Right lung (tissue), 2 donors: ENCODE measurements at regions not wholly inside any gene's neighbourhood (a gene's known extent, or its start where the extent isn't known, plus 50 kb on each side); places are given as distances from the start of the nearest gene placed in this dataset.

Experiments used
- DNase-seq, 2 donors: peaks; one replicate each; pipeline ENCODE4 v3.0.0-alpha.2; 2013

DNA sequence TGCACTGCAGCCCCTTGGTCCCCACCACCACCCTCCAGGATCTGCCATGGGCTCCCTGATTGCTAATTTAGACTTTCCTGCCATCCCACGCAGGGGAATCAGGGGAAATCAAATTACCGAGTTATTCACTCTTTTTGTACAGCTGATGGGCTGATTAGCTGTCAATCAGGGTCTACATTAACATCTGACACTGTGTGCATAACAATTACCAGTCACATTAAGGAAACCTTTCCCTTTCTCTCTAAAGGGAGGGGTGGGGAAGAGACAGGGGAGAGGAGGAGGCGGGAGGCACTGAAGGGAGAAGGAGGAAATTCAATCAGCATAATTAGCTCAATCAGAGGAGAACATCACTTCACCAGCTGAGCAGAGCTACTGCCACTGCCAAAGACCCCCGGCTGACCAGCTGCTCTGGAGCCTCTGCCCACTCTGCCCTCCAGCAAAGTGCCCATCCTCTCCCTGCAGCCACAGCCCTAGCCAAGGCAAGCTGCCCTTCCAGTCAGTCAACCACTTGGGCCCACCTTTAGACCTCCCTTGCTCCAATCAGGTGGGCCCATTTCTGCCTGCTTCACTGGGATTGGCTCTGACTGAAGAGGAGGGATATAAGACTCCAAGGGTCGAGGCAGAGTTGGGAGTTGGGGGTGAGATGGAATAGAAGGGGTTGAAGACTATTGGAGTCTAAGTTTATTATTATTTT is 199.3 kb upstream of the ZC3H12A start:
- DNase-seq = no peak

DNA sequence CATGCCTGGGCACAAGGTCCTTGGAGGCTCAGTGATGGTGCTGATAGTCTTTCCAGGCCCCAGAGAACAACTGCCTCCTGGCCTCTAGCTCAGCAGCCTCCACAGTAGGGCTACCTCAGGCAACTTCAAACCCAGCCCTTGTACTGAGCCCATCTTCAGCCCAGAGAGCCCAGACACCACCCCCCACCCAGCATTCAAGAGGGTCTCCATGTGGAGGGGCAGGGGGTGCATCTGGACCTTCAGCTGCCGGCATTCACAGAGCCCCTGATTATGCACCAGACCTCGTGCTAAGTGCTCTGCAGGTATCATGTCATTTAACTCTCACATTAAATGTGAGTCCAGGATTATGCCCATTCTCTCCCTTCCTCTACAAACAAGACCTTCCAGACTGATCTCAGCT is 197.0 kb upstream of the ZC3H12A start:
- no peak for DNase-seq

DNA sequence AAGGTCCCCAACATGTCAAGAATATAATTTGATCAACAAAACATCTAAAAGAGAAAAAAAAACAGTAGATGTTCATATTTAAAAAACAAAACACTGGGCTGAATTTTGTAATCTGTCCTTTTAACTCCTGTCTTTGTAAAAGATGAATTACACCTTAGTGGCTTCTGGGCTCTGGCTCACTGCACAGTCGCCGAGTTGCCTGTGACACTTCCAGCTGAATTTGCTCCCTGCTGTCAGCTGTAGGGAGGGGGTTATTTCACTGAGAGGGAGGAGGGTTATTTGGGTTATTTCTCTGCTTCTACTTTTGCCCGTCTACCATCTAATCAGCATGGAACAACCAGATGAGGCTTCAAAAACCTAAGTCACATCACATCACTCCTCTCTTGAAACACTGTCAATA is 193.0 kb upstream of the ZC3H12A start:
- DNase-seq = no peak

DNA sequence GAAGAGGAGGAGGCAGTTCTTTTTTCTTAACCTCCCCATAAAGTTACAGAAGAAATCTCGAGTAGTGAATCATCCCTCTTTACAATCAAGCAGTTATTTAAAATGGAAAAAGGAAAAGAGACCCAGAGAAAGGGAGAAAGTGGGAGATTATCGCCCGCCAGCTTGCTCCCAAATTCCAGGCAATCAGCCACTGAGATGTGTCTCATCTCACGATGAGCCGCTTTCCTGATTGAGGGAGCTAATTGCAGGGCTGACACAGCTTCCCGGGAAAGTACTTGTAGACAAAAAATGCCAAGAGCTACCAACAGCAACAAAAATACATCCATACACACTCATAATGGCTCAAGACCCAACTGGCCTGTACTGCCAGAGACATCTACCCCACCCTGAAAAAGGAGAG is 191.6 kb upstream of the ZC3H12A start:
- no peak for DNase-seq

DNA sequence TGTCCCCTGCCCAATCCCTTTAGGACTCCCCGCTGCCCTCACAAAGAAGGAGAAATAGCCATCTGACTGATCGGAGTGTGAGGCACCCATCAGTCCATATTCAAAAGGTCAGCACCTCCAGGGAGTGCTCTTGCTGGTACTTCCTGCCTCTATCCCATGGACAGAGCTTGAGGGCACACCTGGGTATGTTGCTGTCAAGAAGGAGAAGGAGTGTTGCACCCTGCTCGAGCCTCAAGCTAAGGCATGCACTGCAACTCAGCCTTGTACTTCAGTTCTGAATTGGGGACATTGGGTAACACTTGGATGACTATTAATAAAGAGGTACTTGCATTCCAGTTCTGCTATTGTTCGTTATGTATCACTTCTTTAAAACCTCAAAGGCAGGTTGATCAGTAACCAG is 190.3 kb upstream of the ZC3H12A start:
- no peak for DNase-seq

DNA sequence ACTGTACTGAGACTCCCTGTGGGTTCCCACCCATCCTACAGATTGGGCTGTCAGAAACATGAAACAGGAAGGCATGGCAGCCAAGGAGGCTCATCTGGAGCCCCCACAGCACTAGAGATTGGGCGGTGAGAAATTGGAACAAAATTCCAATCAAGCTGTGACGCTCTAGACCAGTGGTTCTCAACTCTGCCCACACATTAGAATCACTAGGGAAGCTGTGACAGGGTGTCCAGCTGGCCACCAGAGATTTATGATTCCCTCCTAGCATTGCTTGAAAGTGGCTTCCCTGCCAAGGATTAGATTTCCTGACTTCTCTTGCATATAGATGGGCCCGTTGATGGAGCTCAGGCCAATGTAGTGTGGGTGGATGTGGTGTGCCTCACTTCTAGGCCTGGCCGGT is 187.5 kb upstream of the ZC3H12A start:
- no peak for DNase-seq

DNA sequence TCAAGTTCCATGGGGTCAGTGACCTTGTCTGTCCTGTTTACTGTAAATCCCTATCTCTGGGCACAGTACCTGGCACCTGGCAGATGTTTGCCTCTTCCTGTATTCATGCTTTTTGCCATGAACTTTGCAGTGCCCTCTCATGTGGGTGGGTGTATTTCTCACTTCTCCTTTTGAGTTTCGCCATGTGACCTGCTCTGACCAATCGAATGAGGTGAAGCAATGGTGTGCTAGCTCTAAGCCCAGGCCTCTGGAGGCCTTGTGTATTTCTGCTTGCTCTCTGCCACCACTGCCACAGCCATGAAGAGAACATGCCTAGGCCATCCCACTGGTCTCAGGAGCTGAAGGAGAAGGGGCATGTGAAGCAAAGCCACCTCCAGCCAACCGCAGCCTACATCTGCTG is 185.5 kb upstream of the ZC3H12A start:
- DNase-seq = no peak

DNA sequence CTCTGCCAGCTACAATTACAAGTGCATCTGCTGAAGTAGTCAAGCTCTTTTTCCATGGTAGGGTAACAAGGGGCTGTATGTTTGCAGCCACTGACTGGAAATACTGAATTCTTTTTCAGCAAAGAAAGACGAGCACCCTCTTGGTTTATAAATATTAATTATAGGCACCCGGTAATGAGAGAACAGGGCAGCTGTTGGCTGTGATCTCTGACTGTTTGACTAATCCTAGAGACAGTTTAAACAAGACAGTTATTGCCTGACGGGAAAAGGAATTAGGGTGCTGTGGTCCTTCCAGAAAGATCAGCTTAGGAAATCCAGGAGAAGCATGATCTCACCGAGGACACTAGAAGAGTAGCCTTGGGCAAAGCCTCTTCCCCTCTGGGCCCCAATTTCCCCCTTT is 183.7 kb upstream of the ZC3H12A start:
- no peak for DNase-seq

DNA sequence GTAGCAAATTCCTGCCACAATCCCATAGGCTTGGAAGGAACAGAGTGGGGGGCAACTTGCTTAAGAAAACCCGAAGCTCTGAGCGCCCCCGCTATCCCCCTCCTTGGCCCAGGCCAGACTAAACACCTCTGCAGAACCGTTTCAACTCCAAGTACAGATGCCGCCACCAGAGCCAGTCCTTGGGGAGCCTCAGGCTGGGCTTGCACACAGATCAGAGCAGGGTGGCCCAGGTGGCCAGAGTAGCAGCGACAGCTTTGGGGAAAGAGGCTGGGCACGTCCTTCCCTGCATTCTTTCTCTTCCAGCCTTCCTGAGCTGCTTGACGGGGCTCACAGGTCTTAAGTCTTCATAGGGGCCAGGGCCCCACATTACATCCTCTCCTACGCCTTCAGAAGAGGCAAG is 181.6 kb upstream of the ZC3H12A start:
- DNase-seq = no peak

DNA sequence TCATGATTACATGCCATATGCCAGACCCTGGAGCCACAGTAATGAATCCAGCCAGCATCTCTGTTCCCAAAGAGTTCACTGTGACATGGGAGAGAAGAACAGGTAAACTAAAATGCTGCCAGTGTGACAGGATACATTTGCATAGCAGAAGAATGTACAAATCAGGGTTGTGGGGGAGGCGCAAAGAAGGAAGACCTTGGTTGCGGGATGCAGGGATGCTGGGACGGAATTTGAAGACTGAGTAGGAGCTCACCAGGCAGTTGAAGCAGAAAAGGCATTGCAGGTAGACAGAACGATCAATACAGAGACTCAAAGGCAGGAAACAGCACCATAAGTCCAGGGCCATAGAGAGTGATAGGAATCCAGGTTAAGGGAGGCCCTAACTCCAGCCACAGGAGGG is 180.3 kb upstream of the ZC3H12A start:
- DNase-seq = no peak

DNA sequence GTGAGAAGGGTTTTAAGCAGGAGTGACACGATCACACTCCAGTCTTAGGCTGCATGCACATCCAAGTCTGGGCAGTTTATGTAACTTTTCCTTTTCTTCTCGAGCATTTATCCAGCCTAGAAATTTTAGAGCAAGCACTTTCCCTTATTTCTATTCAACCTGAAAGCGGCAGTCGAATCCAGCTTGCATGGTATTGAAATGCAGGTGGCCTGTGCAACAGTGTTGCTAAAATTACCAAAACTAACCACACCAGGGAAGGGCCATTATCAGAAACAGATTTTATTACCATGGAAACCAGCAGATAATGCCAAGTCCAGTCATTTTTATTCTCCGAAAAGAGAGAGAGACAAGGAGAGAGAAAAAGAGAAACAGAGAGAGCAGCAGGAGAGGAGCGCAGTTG is 179.9 kb upstream of the ZC3H12A start:
- no peak for DNase-seq

DNA sequence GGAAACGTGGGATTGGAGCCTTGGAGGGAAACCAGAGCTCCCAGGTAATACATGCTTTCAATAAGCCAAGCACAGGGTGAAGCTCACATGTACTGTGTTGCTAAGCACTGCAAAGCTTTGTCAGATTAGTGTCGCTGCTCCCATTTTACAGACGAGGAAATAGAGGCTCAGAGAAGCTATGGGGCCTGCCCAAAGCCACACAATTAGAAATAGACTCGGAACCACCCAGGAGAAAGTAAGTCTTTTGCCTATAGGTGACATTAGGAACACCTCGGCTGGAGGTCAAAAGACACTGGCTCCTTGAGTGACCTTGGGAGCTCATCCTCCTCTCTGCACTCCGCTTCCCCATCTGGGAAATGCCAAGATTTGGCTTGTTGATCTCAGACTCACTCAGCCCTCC is 175.6 kb upstream of the ZC3H12A start:
- no peak for DNase-seq

DNA sequence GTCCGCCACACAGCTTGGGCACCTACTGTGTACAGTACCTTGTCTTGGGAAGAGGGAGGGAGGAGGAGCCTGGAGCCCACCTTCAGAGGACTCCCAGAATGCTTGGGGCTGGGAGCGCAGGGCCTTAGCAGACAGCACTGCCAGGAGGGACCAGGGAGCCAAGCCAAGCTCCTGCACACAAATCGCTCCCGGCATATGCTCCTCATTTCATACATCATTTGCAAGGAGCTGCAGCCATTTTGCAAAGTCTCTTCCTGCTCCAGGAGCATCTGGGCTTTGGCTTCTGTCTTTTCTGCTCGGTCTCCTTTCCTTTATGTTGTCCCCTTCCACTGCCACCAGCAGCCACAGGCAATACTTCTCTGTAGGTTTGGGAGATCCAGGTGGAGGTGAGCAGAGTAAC is 175.2 kb upstream of the ZC3H12A start:
- DNase-seq = no peak

DNA sequence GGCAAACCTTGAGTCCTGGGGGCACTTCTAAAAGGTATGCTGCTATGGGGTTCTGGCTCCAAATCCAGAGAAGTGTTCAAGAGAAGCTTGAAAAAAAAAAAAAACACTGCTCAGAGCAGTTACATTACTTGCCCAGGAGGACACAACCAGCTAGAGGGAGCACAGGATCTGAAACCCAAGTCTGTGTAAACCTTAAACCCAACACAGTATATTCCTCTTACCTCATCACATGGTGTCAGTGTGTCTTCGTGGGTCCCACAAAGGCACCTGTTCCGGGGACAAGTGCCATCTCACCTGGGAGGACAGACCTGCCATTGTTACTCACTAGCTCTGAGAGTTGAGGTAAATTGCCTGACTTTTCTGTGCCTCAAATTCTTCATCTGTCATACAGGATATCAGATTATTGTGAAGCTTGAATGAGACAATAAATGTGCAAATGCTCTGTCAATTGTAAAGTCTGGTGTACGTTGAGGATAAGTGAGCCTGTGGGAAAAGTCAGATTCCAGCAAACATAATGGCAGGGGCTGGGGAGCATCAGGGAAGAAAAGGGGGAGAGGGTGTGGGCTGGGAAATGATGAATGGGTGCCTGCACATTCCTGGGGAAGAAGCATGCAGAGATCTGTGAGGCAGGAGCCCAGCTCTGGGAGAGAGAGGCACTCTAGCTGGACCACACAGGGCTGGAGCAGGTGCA is 170.4 kb upstream of the ZC3H12A start:
- no peak for DNase-seq

DNA sequence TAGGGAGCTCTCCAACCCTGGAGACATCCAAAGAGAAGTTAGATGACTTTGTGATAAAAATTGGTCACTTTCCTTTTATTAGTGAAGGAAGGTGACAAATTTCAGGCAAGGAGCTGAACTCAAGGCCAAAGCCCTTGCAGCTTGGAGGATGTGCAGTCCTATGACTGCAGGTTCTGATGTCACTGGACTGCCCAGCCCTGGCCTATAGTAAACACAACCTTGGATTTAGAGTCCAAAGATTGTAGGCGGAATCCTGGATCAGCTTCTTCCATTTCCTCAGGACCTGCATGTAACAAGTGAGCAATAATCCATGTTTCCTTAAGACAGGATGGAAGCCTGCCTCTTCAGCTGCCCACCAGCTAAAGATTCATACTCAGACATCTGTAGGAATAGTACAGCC is 169.3 kb upstream of the ZC3H12A start:
- no peak for DNase-seq

DNA sequence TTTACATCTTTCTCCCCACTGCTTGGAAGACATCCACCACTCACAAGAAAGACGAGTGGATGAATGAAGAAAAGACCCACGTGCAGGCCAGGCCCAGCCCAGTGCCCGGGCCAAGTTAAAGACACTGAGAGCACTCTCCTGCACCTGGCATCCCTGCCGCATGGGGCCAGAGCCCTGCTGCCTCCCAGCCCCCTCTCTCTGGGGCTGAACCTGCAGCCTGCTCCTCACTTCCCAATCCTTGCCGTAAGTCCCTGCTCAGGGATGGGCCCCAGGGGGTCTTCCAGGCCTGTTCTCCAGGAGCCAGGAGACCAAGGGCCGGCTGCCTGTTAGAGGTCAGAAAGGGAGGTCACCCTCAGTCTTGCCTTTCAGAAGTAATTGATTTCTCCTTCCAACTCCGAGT is 168.5 kb upstream of the ZC3H12A start:
- DNase-seq = no peak

DNA sequence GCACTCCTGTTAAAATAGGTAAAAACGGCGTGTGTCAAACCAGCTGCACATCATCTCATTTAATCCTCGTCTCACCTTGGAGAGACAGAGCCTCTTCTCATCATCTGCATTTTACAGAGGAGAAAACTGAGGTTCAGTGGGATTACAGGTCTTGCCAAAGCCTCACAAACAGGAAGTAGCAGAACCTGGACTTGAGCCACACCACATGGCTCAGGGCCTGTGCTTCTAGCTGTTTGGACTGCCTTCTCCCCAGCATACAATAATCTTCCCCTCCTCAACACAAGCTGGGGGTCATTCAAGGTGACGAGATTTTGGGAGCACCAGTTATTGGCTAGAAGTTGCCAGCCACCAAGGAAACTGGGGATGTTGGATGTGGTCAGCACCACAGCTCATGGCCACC is 167.9 kb upstream of the ZC3H12A start:
- peak; percentile 7 to 11 for DNase-seq

DNA sequence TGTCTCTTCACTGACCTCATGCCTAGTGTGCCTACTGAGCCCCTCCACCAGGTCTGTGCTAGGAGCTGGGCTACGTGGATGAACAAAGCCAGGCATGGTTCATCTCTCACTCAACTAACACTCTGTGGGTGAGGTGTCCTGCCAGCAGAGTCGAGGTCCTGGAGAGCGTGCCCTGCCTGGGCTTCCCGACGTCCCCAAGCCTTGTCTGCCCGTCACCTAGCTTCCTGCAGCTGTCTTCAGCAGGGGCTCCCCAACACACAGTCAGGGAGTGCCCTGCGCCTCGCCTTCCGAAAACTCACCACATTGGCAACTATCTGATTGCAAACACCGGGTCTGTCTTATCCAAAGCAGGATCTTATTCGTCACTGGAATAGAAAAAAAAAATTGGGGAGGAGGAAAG is 167.5 kb upstream of the ZC3H12A start:
- no peak for DNase-seq

DNA sequence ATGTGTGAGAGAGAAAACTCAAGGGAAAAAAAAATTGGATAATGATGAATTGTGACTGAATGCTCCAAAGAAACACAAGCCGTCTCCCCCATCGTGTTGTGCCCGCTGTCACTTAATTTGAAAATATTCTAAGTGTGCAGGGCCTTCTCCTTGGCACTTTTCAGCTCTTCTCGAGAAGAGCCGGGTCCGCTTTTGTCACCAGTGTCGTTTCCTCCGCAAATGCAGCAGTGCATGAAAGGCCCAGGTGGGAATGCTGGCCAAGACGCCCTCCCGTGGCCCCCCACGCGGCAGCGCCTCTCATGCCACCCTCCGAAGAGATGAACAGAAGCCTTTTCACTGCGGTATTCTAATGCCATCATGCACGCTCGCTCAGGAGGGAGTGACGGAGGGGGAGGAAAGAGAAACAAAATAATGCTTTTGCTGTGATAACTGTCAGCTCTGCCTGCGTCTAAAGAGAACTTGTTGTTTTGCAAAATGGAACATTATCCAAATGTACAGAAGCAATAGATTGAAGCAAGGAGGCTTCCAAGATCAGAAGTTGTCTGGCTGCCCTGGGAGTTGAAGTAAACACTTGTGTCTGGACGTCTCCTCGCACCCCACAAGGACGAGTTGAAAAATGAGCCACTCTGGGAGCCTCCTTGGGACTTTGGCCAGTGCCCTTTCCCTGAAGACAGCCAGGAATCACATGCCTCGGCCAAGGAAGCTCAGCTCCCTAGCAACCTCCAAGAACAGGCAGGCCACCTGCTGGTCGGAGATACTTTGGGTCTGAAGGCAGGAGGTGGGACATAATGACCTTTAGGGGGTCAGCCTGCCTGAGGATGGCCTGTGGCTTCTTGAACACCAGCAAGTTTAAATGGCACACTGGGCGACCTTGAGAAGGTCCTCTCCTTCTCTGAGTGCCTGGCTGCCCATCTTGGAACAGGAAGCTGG is 166.1 kb upstream of the ZC3H12A start:
- no peak for DNase-seq

DNA sequence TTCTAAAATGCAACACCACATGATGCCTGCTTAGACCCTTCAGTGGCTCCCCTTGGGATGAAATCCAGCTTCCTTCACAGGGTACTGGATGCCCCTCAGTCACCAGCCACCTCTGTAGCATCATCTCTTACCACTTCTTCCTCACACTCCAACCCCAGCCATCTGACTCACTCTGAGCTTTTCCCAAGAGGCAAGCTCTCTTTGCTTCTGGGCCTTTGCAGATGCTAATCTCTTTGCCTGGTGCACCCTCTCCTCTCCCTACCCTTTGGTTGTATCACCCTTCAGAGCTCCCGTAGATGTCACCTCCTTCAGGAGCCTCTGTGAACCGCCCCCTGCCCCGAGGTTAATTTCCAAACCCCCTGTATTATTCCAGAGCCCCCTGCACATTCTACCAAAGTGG is 164.8 kb upstream of the ZC3H12A start:
- no peak for DNase-seq

DNA sequence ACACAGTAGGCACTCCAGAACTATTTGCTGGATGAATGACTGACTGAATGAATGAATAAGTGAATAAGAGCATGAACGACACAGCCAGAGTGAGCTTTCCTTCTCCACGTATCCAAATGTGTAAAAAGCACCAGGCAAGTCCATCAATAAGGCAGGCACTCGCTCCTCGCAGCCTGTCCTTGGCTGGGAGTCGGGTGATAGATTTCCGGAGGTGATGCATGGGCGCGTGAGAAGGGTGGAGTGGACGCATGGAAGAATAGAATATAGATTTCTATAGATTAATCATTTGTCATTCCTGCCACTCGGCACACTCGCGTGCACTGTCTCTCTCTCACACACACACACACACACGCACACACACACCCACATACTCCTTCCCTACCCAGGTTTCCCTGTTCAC is 164.3 kb upstream of the ZC3H12A start:
- no peak for DNase-seq

DNA sequence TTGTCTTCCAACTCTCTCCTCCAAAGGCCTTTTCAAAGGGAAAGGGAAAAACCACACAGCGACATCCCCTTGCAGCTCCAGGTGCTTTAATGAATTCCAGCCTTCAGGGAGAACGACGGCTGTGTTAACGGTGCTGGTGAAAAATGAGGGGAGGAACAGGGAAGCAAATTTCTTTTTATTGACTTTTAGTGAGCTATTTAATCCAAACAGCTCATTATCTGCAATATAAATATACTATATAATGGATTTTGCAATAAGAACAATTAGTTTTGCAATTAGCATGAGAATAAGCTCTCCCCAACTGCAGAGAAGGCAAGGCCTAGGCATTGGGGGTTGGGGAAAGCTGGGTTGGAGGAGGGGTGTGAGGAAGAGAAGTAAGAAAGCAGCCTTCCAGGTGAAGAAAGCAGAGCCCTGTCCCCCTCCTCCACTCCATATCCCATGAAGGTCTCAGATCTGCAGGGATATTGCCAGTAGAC is 159.0 kb upstream of the ZC3H12A start:
- DNase-seq = no peak
